GM21529 (cell line): ENCODE measurements at regions not wholly inside any gene's neighbourhood (a gene's known extent, or its start where the extent isn't known, plus 50 kb on each side); places are given as distances from the start of the nearest gene placed in this dataset.
"Not testable (repeated sequence)": the region's sequence is repeated elsewhere in the genome, so short reads cannot be mapped to it uniquely, and the experiment has no call there.

Source experiments
- ATAC-seq: cut with Tn5 transposase; IDR thresholded peaks from one replicate; pipeline ENCODE4 v1.9.1; 2021; ENCODE audit not compliant: unreplicated experiment

- no peak for ATAC-seq
Measured at GRCh38 chr1:68653882-68654281, 157.0 kb upstream of the DEPDC1 start.

DNA sequence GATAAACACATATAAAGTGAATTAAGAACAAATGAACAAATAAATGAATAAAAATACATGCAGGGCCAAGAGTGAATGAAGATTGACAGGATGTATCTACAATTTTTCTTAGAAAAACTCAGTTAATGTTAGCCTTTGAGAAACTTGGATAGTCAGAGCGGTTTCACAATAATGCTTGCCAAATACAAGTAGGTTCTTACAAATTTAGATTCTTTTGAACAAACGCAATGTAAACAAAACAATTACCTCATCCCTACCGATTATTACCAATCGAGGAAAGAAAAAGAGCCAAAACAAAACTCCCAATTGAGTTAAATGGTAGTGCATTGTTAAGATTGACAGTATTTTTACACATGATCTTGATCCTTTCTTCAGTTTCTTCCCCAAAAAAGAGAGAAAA is 176.9 kb upstream of the DEPDC1 start:
- ATAC-seq = no peak

DNA sequence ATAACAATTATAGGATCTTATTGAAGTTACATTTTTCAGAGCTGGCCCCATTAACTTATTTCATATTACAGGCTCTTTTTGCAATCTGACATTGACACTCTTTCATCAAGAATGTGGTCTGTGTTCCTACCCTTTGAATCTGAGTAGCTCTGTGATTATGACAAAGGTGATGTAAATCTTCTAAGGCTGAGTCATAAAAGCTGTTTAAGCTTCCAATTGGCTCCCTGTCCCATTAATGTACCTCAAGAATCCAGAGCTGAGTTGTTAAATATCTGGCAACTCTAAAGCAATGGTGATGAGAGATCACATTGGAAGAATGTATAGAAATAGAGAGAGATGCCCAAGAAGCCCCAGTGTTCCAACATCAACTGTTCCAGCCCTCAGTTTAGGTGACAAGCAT is 178.5 kb upstream of the DEPDC1 start:
- ATAC-seq = no peak

- ATAC-seq = no peak
Measured at GRCh38 chr1:68677684-68678351, 180.9 kb upstream of the DEPDC1 start.

DNA sequence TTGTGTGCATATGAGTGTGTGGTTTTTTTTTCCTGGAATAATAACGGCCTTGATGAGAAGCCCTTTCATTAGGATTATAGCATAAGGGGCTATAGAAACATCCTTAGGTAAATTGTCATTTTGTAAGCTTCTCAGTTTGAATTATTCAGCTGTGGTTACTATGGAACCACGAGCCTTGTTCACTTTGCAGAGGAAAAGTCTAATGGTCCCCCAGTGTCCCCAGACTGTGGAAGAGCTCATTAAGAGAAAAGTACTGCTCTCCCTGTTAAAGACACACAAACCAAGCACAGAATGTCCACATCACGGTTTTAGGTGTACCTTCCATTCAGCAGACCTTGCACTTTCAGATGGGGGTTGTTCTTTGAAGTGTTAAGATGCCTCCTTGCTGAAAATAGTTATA is 199.3 kb upstream of the DEPDC1 start:
- ATAC-seq = no peak

- no peak for ATAC-seq
Measured at GRCh38 chr1:68703921-68704354, 207.1 kb upstream of the DEPDC1 start.

- ATAC-seq = no peak
Measured at GRCh38 chr1:68704800-68705443, 208.0 kb upstream of the DEPDC1 start.

DNA sequence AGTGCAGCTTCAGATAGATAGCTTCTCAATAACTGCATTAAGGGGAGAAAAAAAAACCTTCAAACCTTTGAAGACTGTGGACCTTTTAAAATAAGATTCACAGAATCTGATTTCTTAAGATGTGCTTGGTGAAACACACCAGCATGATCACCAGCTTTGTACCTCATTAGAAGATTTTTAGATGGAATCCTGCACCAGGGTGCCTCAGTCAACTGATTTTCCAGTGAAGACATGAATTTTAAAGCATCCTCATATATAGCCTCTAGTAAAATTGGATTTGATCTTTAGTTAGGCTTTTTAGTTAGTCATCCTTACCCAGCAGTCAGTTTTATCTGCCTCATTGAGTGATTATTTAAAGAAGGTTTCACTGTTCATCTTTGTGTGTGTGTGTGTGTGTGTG is 208.6 kb upstream of the DEPDC1 start:
- ATAC-seq = no peak

- ATAC-seq = peak; percentile 59
Measured at GRCh38 chr1:68706639-68707317, 209.9 kb upstream of the DEPDC1 start.

GRCh38 chr1:68717330-68717729 is 220.4 kb upstream of the DEPDC1 start:
- ATAC-seq = no peak

DNA sequence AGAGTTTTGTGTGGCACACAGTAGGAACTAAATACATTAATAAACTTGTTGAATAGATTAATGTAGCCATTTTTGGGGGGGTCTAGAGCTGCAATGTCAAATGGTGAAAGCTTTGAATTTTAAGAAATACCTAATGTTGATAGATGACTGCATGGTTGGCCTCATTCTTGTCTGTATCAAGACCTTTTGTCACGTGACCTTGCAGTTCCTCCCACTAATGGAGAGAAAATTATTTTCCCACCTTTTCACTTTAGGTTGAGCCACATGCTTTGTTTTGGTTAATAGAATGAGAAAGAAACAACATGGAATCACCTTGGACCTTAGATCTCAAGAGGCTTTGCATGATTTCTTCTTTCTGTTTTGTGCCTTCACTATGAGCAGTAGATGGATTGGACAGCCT is 223.6 kb upstream of the DEPDC1 start:
- ATAC-seq = no peak

- ATAC-seq = no peak
Measured at GRCh38 chr1:68723791-68724190, 226.9 kb upstream of the DEPDC1 start.

DNA sequence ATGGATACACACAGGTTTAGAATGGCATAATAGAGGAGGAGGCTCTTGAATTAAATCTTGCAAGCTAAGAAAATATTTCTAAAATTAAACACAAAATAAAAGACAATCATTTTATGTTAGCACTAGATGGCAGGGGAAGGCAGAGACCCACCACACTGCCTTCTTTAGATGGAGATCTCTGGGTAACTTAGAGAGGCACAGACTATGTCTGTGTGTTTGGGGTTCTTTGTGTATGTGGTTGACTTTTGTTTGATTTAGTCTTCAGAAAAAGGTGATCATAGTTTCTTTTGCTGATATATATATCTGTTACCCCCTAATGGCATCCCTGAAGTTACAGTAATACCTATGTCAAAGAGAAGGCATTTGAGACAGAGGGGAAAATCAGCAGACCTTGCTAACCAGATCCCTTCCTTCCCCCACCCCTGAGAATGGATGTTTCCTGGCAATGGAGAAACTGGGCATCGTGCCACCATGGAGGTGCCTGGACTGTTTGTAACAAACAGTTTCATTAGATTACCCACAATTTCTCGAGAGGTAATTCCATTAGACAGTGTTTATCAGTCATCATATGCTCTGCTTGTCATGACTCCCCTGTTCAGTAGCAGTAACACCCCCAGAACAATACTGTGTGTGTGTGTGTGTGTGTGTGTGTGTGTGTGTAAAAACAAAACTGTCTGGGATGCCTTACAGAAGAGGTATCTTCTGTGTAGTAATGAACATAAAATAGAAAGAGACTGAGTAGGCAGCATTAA is 228.3 kb upstream of the DEPDC1 start:
- ATAC-seq = no peak

GRCh38 chr1:68739486-68739885 is 242.6 kb upstream of the DEPDC1 start:
- ATAC-seq = not testable (repeated sequence)

GRCh38 chr1:68745011-68745410 is 248.1 kb upstream of the DEPDC1 start:
- no peak for ATAC-seq

DNA sequence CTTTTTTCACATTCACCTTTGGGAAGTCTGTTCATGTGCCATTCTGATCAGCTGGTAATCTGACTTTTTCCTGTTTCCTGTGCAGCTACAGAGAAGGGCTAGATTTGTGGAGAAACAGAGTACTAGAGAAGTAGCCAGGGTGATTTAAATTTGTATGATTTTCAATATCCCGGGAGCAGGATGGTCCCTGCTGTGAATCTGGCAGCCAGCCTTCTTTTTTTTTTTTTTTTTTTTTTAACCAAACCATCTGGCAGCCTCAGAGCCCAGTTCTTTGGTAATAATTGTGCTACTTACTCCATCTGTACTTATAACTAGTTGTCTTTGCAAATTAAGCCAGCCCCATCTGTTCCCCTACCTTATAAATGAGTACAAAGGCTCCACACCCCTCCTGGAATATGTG is 248.6 kb upstream of the DEPDC1 start:
- no peak for ATAC-seq

- no peak for ATAC-seq
Measured at GRCh38 chr1:68746378-68746777, 249.5 kb upstream of the DEPDC1 start.

- no peak for ATAC-seq
Measured at GRCh38 chr1:68751723-68752122, 254.8 kb upstream of the DEPDC1 start.

DNA sequence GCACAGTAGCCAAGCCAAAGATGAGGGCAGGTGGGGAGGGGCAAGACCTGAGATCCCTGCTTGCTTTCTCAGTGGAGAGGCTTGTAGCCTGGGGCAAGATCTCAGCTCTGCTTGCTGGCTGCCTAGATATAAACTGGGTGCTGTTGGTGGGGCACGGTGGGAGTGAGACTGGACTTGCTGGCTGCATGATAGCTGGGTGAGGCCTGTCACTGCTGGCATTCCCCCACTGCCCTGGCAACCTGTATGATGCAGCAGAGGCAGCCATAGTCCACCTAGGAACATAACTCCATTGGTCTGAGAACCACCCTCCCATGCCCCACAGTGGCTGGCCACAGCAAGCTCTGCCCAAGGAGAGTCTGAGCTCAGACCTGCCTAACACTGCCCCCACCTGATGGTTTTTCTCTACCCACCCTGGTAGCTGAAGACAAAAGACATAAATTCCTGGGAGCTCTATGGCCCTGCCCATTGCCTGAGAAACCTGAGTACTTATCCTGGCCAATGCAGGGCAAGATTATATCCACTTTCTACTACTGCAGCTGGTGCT is 261.9 kb upstream of the DEPDC1 start:
- ATAC-seq = no peak

DNA sequence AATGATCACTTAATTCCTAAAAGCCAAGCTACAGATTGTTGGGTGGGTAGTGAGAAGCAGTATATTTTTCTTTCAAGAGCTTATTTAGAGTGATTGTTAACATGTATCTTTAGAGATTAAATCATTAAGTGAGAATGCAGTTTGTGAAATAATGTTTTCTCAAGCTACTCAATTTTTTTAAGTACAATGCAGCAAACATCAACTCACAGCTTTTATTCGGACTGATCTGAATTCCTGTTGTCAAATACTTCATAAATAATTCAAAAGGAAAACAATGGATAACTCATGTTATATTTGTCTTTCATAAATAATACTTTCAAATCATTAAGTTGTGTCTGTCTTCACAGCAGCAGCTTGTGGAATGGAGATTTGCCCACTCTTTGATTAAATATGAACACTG is 271.1 kb upstream of the DEPDC1 start:
- no peak for ATAC-seq

- no peak for ATAC-seq
Measured at GRCh38 chr1:68770817-68771216, 273.9 kb upstream of the DEPDC1 start.
